Astrocyte of the spinal cord (primary cell): ENCODE measurements at regions not wholly inside any gene's neighbourhood (a gene's known extent, or its start where the extent isn't known, plus 50 kb on each side); places are given as distances from the start of the nearest gene placed in this dataset.

Experiments
- DNase-seq: peaks from one replicate; pipeline ENCODE4 v3.0.0; 2011; ENCODE audit warnings: low read depth, low spot score
- H3K4me3 ChIP-seq: 2 replicates; pipeline ENCODE4 v1.5.1; 2011; ENCODE audit warnings: low read depth, mild to moderate bottlenecking, low read length, moderate library complexity
- in situ Hi-C: cut with HindIII; loops from 2 replicates; pipeline ENCODE4 v1.10.0; 2017; ENCODE audit warnings: low sequenced_read_pairs
- TF ChIP-seq, protein P1 (sequence below): IDR thresholded peaks from 2 replicates; pipeline ENCODE4 v1.5.1; 2012; ENCODE audit warnings: low read depth, mild to moderate bottlenecking, low read length, inconsistent platforms

DNA sequence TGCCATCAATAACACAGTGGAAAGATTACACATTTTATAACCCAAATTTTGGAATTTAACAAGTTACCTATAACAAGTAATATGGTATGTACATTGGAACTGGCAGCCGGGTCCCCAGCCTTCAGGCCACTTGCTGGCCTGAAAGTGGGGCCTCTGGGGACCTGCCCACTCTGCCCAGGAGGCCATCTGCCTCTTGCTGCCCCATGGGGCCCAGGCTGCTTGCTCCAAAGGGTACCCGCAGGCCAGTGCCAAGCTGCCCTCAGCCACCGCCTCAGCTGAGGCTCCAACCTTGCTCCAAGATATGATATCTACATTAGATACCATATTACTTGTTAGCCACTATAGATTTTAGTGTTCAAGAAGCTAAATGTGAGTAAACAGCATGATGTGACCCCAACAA is 120.8 kb upstream of the TMEFF2 start:
- DNase-seq: no peak
- H3K4me3 ChIP-seq: no peak overlapping the region
- in situ Hi-C loops: no loop called here
- TF ChIP-seq, protein P1, sequence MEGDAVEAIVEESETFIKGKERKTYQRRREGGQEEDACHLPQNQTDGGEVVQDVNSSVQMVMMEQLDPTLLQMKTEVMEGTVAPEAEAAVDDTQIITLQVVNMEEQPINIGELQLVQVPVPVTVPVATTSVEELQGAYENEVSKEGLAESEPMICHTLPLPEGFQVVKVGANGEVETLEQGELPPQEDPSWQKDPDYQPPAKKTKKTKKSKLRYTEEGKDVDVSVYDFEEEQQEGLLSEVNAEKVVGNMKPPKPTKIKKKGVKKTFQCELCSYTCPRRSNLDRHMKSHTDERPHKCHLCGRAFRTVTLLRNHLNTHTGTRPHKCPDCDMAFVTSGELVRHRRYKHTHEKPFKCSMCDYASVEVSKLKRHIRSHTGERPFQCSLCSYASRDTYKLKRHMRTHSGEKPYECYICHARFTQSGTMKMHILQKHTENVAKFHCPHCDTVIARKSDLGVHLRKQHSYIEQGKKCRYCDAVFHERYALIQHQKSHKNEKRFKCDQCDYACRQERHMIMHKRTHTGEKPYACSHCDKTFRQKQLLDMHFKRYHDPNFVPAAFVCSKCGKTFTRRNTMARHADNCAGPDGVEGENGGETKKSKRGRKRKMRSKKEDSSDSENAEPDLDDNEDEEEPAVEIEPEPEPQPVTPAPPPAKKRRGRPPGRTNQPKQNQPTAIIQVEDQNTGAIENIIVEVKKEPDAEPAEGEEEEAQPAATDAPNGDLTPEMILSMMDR: no peak

DNA sequence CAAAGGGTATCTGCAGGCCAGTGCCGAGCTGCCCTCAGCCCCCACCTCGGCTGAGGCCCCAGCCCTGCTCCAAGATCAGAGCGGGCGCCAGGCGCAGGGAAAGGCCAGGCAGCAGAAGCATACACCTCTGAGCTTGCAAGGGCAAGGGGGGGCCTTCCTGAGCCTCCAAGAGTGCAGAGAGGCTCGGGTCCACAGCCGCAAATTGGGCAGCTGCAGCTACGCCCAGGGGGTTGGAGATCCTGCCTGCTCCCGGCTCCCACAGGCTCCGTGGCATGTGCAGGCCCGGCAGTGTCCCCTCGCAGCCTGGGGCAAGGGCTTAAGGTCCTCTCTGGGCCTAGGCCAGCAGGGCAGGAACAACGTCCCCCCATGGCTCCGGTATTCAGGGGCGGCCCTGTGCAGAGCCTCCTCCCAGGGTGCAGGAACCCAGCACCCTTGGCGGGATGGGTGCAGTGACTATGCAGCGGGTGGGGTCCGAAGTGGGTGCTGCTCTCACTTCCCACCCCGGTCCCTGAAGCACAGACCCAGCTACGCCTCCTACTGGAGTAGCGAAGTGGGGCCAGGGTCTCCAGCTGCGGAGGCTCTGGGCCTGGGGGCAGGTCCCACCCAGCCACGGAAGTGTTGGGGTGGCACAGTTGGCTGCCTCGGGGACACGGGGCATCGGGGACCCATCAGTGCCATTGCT is 120.2 kb upstream of the TMEFF2 start:
- H3K4me3 ChIP-seq: no peak overlapping the region
- DNase-seq: no peak
- TF ChIP-seq, protein P1: no peak
- in situ Hi-C loops: no loop called here

DNA sequence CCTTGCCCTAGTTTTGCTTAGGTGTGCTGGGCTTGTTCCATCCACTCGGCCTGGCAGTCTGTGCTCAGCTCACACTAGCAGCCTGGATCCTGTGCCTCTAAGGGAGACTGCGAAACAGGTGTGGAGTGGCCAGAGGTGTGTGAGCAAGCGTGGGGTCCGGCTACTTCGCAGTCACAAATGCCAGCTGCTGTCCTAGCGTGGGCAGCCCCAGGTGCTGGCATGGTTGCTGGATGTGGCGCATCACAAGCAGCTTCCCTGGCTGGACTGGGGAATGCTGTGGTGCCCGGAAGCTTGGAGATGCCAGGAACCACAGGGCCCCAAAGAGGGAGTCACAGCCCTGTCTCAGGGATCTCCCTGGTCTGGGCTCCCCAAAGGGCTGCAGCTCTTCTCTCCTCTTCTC is 119.0 kb upstream of the TMEFF2 start:
- in situ Hi-C loops: no loop called here
- TF ChIP-seq, protein P1: no peak

DNA sequence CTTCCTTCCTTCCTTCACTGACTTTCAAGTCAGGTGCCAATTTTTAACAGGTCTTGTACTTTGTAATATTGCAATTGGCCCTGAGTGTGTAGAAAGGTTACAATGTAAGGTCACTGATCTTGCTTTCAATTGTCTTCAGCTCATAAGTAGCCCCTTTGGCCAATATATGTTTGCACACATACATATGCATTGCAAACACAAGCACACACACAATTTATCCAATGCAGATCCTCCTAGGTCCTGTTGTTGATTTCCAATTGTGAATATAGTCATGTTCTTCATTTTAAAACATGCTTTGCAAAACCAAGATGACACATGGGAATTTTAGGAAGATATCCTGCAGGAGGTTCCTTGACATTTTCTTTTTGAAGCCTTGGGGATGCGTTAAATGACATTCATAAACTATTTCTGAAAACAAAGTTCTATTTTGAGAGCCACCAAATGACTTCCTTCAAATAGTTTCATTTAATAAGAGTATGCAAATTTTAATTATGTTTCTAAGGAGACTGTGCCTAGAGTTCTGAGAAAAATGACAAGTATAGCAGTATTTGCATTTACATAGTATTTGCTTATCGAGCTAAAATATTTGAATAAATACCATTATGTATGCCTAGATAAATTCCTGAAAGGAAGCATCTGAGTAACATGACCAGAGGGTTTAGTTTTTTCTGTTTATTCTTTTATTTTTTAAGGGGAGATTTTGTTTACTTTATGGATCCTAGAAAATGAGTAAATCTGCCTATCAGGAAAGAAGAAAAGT is 117.1 kb upstream of the TMEFF2 start:
- no peak for DNase-seq
- in situ Hi-C loops: no loop called here
- H3K4me3 ChIP-seq: no peak overlapping the region
- TF ChIP-seq, protein P1: no peak

More for the DNA sequence above, 119.0 kb upstream of the TMEFF2 start:
- no peak for DNase-seq
- H3K4me3 ChIP-seq: no peak overlapping the region

DNA sequence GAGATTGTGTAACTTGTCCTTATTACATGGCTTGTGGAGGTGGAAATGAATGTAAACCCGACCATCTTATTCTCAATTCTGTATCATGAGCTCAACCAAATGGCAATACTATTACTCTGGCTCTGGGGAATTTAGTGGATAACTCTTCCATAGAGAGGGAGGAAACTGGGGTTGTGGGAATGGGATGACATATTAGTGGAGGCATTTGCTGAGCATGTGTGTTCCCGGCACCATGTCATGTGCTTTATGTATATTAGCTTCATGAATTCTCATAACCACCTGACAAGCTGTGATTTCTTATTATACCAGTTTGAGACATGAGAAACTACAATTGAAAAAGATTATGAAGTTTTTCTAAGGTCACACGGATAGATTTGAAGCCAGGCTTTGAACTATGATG is 112.8 kb upstream of the TMEFF2 start:
- TF ChIP-seq, protein P1: no peak
- no peak overlapping the region for H3K4me3 ChIP-seq
- no peak for DNase-seq
- in situ Hi-C loops: no loop called here

DNA sequence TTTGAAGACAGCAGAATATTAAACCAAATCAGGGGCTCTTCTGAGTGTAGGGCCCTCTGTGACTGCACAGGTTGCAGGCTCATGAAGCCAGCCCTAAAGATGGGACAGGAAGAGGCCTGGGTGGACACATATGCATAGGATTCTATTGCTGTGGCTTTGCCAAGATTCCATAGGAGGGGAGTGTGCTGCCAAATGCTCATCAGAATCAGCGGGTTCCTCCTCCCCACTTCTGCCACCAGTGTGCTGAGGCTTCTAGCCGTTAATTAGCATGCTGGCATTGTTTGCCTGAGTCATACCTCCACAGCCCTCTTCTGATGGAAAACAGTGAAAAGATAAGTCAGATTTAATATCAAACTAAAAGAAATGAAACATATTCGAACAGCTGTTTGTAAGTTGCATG is 103.9 kb upstream of the TMEFF2 start:
- H3K4me3 ChIP-seq: no peak overlapping the region
- in situ Hi-C loops: no loop called here
- DNase-seq: no peak
- TF ChIP-seq, protein P1: no peak
